ENCODE measurements at regions not wholly inside any gene's neighbourhood (a gene's known extent, or its start where the extent isn't known, plus 50 kb on each side); places are given as distances from the start of the nearest gene placed in this dataset.

GRCh38 chr9:131798246-131798645, 58.4 kb upstream of the RAPGEF1 start:
- TF ChIP-seq NFYB (CRISPR knock-in tag; conservative IDR thresholded peaks at IDR 0.05; ENCODE audit: low read depth) (no peak), CTCF (IDR thresholded peaks at IDR 0.05) (no peak), MAX (CRISPR knock-in tag; IDR thresholded peaks at IDR 0.05) (no peak), ZNF263 (CRISPR knock-in tag; IDR thresholded peaks at IDR 0.05; ENCODE audit: low read depth) (no peak), ATF6 (CRISPR knock-in tag; IDR thresholded peaks at IDR 0.05) (no peak), HMGXB4 (CRISPR knock-in tag; IDR thresholded peaks at IDR 0.05) (no peak), JUN (CRISPR knock-in tag; IDR thresholded peaks at IDR 0.05) (no peak)

Measured in WTC11 (cell line).